Posterior cingulate gyrus (tissue), 11 donors: ENCODE measurements at regions not wholly inside any gene's neighbourhood (a gene's known extent, or its start where the extent isn't known, plus 50 kb on each side); places are given as distances from the start of the nearest gene placed in this dataset.
"Not testable (repeated sequence)": the region's sequence is repeated elsewhere in the genome, so short reads cannot be mapped to it uniquely, and the experiment has no call there.

Experiments
- DNase-seq, 10 donors: peaks; one replicate each; pipeline versions ENCODE4 v3.0.0 to v3.0.0-alpha.2; 2020 to 2021; ENCODE audit warnings: mixed read lengths in 3 of 10
- intact Hi-C: fragments of 100-400 bp; cut with DNase I; formaldehyde crosslinking; loops from one replicate; pipeline ENCODE4 v1.15.1; 2023

DNA sequence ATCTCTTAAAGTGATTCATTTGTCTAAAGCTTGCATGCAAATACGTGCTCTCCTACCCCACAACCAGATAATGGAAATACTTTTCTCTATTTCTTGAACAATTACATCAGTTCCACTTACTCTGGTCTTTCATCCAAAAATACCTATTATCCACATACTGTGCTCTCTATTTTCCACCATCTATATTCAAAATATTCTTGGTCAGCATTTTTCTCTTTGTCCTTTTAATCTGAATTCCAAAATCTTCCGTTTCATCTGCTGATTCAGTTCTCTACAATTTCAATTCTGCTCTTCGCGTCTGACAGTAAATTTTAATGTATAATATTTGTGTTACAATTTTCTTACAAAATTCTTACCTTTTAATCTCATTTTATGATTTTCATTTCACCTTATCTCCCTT, 110.3 kb downstream of the ZNF648 start:
- intact Hi-C loops: no loop called here
- DNase-seq: no peak

DNA sequence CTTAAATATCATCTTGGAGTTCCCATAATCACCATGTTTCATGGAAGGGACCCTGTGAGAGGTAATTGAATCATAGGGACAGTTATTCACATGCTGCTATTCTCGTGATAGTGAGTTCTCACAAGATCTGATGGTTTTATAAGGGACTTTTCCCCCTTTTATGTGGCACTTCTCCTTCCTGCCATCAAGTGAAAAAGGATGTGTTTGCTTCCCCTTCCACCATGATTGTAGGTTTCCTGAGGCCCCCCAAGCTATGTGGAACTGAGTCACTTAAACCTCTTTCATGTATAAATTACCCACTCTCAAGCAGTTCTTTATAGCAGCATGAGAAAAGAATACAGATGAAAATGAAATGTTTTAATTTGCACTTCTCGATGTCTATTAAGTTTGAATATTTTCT, 112.0 kb downstream of the ZNF648 start:
- intact Hi-C loops: no loop called here
- no peak for DNase-seq

- DNase-seq: no peak
- intact Hi-C loops: no loop called here
These were observed 113.1 kb downstream of the ZNF648 start for GRCh38 chr1:181948372-181948771.

DNA sequence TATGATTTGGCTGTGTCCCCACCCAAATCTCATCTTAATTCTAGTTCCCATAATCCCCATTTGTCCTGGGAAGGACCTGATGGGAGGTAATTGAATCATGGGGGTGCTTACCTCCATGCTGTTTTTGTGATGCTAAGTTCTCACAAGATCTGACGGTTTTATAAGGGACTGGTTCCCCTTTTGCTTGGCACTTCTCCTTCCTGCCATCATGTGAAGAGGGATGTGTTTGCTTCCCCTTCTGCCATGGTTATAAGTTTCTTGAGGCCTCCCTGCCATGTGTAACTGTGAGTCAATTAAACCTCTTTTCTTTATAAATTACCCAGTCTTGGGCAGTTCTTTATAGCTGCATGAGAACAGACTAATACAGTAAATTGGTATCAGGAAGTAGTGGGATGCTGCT, 114.1 kb downstream of the ZNF648 start:
- intact Hi-C loops: no loop called here

GRCh38 chr1:181936768-181937581, 124.5 kb downstream of the ZNF648 start:
- peak; percentile 34 to 93 (median 58) for DNase-seq
- intact Hi-C loops: loop anchor here (2.0 kb wide), 1 partner anchor 458 kb away; no protein-coding TSS in a partner anchor

More for the DNA sequence above, 114.1 kb downstream of the ZNF648 start:
- no peak for DNase-seq

DNA sequence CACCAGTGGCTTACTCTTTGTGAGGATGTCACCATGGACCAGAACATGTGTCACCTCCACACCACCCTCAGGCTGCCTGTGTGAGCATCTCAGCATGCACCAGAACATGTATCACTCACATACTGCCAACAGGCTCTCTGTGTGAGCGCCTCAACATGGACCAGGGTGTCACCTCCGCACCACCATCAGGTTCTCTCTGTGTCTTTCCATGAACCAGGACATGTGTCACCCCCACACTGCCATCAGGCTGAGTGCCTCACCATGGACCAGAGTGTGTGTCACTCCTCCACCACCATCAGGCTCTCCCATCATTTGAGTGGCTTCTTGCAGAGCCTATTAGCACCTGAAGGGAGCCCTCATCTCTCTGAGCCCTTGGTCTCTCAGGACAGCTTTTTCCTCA, 125.2 kb downstream of the ZNF648 start:
- DNase-seq: peak in 1 of 10 donors; percentile 46
- intact Hi-C loops: loop anchor here (2.0 kb wide), 1 partner anchor 457 kb away; no protein-coding TSS in a partner anchor

DNA sequence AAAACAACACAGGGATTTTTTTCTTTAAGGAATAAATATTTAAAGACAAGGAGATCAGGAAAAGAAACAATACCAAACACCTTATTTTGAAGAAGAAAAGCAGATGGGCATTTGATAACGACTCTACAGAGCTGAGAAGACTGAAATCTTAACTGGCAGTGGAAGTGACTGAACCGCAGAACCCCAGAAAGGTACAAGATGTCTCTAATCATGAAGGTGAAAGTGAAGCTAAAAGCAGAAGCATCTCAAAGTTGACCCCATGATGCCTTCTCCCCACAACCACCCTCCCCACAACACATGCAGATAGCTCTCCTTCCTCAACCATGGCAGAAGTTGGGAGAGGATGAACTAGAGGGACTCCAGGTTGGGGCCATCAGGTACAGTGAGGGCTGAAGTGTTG, 129.6 kb downstream of the ZNF648 start:
- intact Hi-C loops: no loop called here
- no peak for DNase-seq

DNA sequence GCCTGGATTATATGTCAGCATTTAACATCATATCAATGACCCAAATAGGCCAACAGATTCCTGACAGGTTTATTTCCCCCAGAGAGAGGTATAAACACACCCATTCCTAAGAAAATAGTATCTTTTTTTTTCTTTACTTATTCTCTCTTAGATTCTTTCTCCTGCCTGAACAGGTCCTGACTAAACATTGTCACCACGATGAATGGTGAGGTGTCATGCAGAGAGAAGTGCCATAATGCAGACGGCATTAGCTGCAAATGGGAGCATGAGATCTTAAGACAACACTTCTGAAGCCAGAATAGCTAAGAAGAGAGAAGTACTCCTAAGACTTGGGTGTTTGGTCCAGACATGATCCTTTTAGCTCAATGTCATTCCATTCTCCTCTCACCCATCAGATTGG, 131.3 kb downstream of the ZNF648 start:
- no peak for DNase-seq
- intact Hi-C loops: no loop called here

DNA sequence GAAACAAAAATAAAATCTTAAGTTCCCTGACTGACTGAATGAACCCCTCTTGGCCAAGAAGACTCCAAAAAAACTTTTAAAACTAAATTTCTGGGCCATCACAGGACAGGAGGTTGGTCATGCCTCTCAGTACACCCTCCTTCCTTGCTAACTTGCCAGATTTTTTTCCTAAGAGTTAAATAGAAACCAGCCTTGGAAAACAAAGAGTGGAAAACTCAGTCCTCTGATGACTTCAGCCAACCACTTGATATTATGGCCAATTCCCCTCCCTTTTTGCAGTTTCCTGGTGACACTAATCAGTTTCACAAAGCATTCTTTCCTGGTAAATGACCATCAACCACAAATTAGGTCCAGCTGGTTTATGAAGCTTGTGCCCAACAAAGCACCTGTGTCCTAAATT, 134.8 kb downstream of the ZNF648 start:
- no peak for DNase-seq
- intact Hi-C loops: no loop called here

DNA sequence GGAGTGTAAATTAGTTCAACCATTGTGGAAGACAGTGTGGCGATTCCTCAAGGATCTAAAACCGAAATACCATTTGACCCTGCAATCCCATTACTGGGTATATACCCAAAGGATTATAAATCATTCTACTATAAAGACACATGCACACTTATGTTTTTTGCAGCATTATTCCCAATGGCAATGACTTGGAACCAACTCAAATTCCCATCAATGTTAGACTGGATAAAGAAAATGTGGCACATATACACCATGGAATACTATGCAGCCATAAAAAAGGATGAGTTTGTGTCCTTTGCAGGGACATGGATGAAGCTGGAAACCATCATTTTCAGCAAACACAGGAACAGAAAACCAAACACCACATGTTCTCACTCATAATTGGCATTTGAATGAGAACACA, 137.5 kb downstream of the ZNF648 start:
- intact Hi-C loops, DNase-seq: not testable (repeated sequence)

DNA sequence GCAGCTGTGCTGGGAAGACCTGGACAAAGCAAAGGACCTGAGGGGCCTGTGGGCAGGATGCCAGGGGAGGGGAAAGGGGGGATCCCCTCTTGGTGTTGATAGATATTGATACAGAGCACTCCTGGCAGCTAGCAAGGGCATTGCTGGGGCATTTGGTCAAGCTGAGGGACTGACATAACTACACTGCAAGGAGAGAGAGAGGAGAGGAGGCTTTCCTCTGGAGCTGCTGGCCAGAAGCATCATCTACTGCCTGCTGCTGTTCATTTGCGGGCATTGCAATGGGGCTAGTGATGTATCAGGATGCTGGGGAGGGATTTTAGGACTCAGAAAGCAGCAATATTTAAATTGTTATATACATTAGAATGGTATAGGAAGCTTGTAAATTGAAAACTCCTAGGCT, 142.0 kb downstream of the ZNF648 start:
- DNase-seq: peak in 1 of 10 donors; percentile 69
- intact Hi-C loops: no loop called here

- DNase-seq: peak in 6 of 10 donors; percentile 15 to 89 (median 42)
- intact Hi-C loops: no loop called here
These were observed 142.5 kb downstream of the ZNF648 start for GRCh38 chr1:181918880-181919525.

- intact Hi-C loops: no loop called here
- DNase-seq: no peak
These were observed 149.8 kb downstream of the ZNF648 start for GRCh38 chr1:181911715-181912114.

- DNase-seq: no peak
- intact Hi-C loops: no loop called here
These were observed 150.6 kb downstream of the ZNF648 start for GRCh38 chr1:181910905-181911304.

DNA sequence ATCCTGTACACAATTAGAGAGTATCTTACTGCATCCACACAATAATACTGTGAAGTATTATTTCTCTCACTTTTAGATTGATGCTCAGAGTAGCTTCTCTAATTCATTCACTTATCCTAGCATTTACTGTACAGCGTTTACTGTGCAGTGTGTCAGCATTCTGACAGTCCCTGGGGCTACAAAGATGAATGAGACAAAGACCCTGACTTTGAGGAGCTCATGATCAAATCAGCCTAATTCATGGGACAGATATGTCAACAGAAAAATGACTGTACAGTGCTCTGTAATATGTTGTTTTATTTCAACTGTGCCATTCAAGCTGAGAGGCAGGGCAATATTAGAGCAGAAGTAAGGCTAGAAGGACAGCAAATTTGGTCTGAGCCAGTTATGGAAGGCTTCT, 152.5 kb downstream of the ZNF648 start:
- intact Hi-C loops: no loop called here
- no peak for DNase-seq

GRCh38 chr1:181906631-181907030, 154.9 kb downstream of the ZNF648 start:
- DNase-seq: no peak
- intact Hi-C loops: no loop called here

DNA sequence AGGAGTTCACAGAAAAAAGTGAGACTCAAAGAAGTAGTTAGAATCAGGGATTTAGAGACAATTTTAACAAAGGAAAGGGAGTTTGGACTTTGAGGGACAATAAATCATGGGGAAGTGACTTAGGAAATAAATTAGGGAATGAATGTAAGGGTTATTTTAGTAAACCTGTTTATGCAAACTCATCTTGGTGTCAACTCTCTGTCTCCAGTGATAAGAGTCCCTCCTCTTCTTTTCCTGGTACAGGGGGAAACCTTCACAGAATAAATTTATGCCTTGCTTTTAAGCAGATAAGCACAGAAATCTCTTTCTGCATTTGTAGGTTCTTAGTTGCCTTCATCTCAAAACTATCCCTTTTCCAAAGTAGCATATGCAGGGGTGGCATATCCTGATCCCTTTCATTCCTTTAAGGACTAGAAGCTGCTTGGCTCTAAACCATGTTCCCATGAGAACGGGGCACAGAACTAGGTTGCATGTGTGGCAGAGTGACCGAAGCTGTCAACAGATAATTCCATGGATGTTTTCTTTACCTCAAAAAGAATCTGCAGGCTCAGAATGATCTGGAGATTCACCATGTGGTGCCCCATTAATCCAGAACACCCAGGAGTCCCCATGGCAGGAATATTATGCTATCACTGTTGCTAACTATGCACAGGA, 155.4 kb downstream of the ZNF648 start:
- intact Hi-C loops: no loop called here

GRCh38 chr1:181898773-181899172, 162.7 kb downstream of the ZNF648 start:
- intact Hi-C loops: no loop called here
- no peak for DNase-seq

More for the DNA sequence above, 155.4 kb downstream of the ZNF648 start:
- no peak for DNase-seq

- intact Hi-C loops: no loop called here
- no peak for DNase-seq
These were observed 164.7 kb downstream of the ZNF648 start for GRCh38 chr1:181896824-181897223.

DNA sequence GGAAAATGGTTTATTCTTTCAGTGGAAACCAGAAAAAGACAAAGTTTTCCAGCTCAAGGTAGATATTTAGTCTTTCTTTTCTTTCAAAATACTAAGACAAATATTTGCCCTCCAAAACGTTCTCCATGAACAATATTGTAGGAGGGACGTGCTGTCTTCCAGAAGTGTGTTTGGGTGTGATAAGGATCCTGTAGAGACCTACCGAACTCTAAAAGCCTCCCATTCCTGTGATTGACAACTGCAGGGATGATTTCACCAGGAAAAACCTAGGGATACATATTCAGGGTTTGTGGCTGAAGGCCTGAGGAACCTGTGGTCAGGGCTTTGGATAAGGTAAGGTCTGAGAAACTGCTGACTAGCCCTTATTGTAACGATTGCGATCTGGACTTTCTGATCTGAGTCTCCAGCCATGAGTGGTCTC, 167.1 kb downstream of the ZNF648 start:
- intact Hi-C loops: no loop called here
- DNase-seq: no peak

GRCh38 chr1:181893937-181894336, 167.6 kb downstream of the ZNF648 start:
- intact Hi-C loops: no loop called here
- DNase-seq: no peak
